Thoracic aorta (tissue), 2 donors: ENCODE measurements at regions not wholly inside any gene's neighbourhood (a gene's known extent, or its start where the extent isn't known, plus 50 kb on each side); places are given as distances from the start of the nearest gene placed in this dataset.
"Not testable (repeated sequence)": the region's sequence is repeated elsewhere in the genome, so short reads cannot be mapped to it uniquely, and the experiment has no call there.

Experiments used
- ATAC-seq: fragments of 150-250 bp; one replicate; pipeline ENCODE4 v1.8.0; 2017; ENCODE audit warnings: low read depth; ENCODE audit not compliant: insufficient number of reproducible peaks, low FRiP score
- DNase-seq: peaks from one replicate; pipeline ENCODE4 v3.0.0-alpha.2; 2020; ENCODE audit warnings: low spot score
- H3K27ac ChIP-seq, 2 donors: fragments of 200-600 bp; sonication (generic); 1 replicate in 1 of 2; 2 replicates in 1 of 2; pipeline ENCODE4 v1.5.1; 2016; ENCODE audit warnings: mild to moderate bottlenecking in 2 of 2, moderate library complexity in 2 of 2
- H3K27me3 ChIP-seq: fragments of 200-600 bp; sonication (generic); replicated peaks from 2 replicates; pipeline ENCODE4 v1.6.0; 2016; ENCODE audit warnings: mild to moderate bottlenecking; ENCODE audit not compliant: insufficient read depth
- H3K36me3 ChIP-seq: fragments of 200-600 bp; sonication (generic); one replicate; pipeline ENCODE4 v1.5.1; 2016
- H3K4me1 ChIP-seq, 2 donors: fragments of 200-600 bp; sonication (generic); 1 replicate in 1 of 2; 2 replicates in 1 of 2; pipeline versions ENCODE4 v1.5.1 to v1.6.0; 2016; ENCODE audit warnings: low read depth in 2 of 2, mild to moderate bottlenecking in 1 of 2; ENCODE audit not compliant: control insufficient read depth in 1 of 2
- H3K4me3 ChIP-seq: fragments of 200-600 bp; sonication (generic); 2 replicates; pipeline ENCODE4 v1.5.1; 2016; ENCODE audit warnings: mild to moderate bottlenecking
- H3K9me3 ChIP-seq: fragments of 200-600 bp; sonication (generic); 2 replicates; pipeline ENCODE4 v1.5.1; 2016
- CTCF ChIP-seq: fragments of 200-600 bp; sonication (generic); IDR thresholded peaks from one replicate; pipeline ENCODE4 v1.5.1; 2019; ENCODE audit warnings: antibody characterized with exemption

DNA sequence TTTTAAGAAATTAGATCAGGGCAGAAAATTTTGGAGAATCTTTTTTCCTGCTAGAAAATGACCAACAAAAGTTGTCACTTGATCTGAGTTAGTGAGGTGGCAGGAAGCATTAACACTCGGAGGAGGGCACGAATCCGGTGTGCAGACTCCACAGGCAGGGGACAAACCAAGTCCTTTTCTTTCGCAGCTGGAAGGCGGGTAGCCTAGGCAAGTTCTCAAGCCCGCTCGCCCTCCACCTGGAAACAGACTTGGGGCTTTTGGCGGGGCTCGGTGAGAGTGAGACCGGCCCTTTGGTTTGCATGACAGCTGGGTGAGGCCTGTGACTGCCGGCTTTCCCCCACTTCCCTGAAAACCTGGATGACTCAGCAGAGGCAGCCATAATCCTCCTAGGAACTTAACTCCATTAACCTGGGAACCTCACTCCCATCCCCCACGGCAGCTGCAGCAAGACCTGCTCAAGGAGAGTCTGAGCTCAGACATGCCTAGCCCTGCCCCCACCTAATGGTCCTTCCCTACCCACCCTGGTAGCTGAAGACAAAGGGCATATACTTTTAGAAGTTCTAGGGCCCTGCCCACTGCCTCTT lies 134.8 kb downstream of the MFSD1 start:
- no peak overlapping the region for H3K27ac ChIP-seq
- no peaks in the 10 kb centered on the region for H3K27me3 ChIP-seq
- TF ChIP-seq CTCF, result no peak
- H3K9me3 ChIP-seq, result peaks cover 18% of the 10 kb centered on the region
- no peak overlapping the region for H3K4me3 ChIP-seq
- ATAC-seq (no peak), DNase-seq (no peak)
- H3K36me3 ChIP-seq, result no peaks in the 10 kb centered on the region
- H3K4me1 ChIP-seq, result no peaks in the 10 kb centered on the region

- no peak overlapping the region for H3K4me3 ChIP-seq
- no peak for TF ChIP-seq CTCF
- H3K36me3 ChIP-seq, result no peaks in the 10 kb centered on the region
- no peaks in the 10 kb centered on the region for H3K9me3 ChIP-seq
- no peak for ATAC-seq
- DNase-seq, result no peak
- H3K27me3 ChIP-seq, result no peaks in the 10 kb centered on the region
- H3K4me1 ChIP-seq, result no peaks in the 10 kb centered on the region
- no peak overlapping the region for H3K27ac ChIP-seq
Observed at GRCh38 chr3:158950178-158950901, 148.5 kb downstream of the MFSD1 start.

DNA sequence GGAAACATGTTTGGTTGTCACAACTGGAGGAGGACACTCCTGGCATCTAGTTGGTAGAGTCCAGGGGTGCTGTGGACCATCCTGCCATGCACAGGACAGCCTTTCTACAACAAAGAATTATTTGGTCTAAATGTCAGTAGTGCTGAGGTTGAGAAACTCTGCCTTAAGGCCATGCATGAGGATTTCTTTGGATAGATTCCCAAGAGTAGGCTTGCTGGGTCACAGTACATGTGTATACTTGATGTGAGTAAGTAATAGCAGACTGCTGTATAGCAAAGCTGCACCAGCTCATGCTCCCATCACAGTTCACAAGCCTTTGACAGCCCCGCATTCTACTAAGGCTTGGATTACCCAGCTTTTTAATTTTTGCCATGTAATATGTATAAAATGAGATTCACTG lies 151.3 kb downstream of the MFSD1 start:
- Histone ChIP-seq H3K36me3 (no peaks in the 10 kb centered on the region), H3K9me3 (no peaks in the 10 kb centered on the region), H3K27me3 (no peaks in the 10 kb centered on the region), H3K4me1 (no peaks in the 10 kb centered on the region), H3K4me3 (no peak overlapping the region), H3K27ac (no peak overlapping the region)
- no peak for DNase-seq
- ATAC-seq, result no peak
- no peak for TF ChIP-seq CTCF

GRCh38 chr3:158954420-158954819 lies 152.6 kb downstream of the MFSD1 start:
- no peak overlapping the region for H3K27ac ChIP-seq
- TF ChIP-seq CTCF, result no peak
- no peaks in the 10 kb centered on the region for H3K27me3 ChIP-seq
- DNase-seq, result no peak
- no peak overlapping the region for H3K4me3 ChIP-seq
- no peaks in the 10 kb centered on the region for H3K9me3 ChIP-seq
- no peak for ATAC-seq
- no peaks in the 10 kb centered on the region for H3K4me1 ChIP-seq
- no peaks in the 10 kb centered on the region for H3K36me3 ChIP-seq

GRCh38 chr3:158957777-158958176 lies 155.9 kb downstream of the MFSD1 start:
- not testable (repeated sequence) for H3K27me3 ChIP-seq, H3K4me1 ChIP-seq, H3K36me3 ChIP-seq, ATAC-seq, H3K4me3 ChIP-seq, DNase-seq, H3K9me3 ChIP-seq, H3K27ac ChIP-seq
